SK-N-SH (cell line): ENCODE measurements at regions not wholly inside any gene's neighbourhood (a gene's known extent, or its start where the extent isn't known, plus 50 kb on each side); places are given as distances from the start of the nearest gene placed in this dataset.

ENCODE experiments used
- EZH2phosphoT487 ChIP-seq: fragments of 200-600 bp; sonication (generic); IDR thresholded peaks from 2 replicates; pipeline ENCODE4 v1.6.1; 2017; ENCODE audit warnings: low read depth, mixed run types, mild to moderate bottlenecking, antibody characterized with exemption, moderate library complexity, borderline replicate concordance
- RFX5 ChIP-seq: IDR thresholded peaks from 2 replicates; pipeline ENCODE4 v1.6.1; 2012; ENCODE audit warnings: mild to moderate bottlenecking, improper control_type of control experiment, low read length

GRCh38 chr17:51481370-51481769 lies 221.0 kb downstream of the UTP18 start:
- no peak for TF ChIP-seq RFX5
- TF ChIP-seq EZH2phosphoT487 = no peak
